ENCODE measurements at regions not wholly inside any gene's neighbourhood (a gene's known extent, or its start where the extent isn't known, plus 50 kb on each side); places are given as distances from the start of the nearest gene placed in this dataset.

- Histone ChIP-seq H3K36me3 (ENCODE audit: control insufficient read depth in 2 of 2, extremely low read depth in 1 of 2, insufficient read depth in 2 of 2, low read length in 2 of 2) (no peaks in the 10 kb centered on the region), H4K20me1 (replicated peaks; ENCODE audit: control insufficient read depth, extremely low read depth, insufficient read depth, low read length) (no peaks in the 10 kb centered on the region), H3K4me2 (ENCODE audit: insufficient read depth, low read length) (no peak overlapping the region), H3K27ac (ENCODE audit: insufficient read depth, low read depth, low read length) (no peak overlapping the region), H3K9me3 (replicated peaks; ENCODE audit: control insufficient read depth, insufficient read depth, low read length) (no peaks in the 10 kb centered on the region), H3K4me1 (ENCODE audit: control insufficient read depth, extremely low read depth, insufficient read depth, low read length) (no peaks in the 10 kb centered on the region), H2AFZ (ENCODE audit: low read depth, low read length) (no peak overlapping the region), H3K9me1 (replicated peaks; ENCODE audit: control insufficient read depth, extremely low read depth, insufficient read depth, low read length) (no peaks in the 10 kb centered on the region), H3K4me3 (replicated peaks in 1 of 3; ENCODE audit: insufficient read depth in 1 of 3, low read depth in 1 of 3, low read length in 3 of 3) (no peak overlapping the region), H3K79me2 (ENCODE audit: control insufficient read depth, insufficient read depth, low read length) (no peaks in the 10 kb centered on the region), H3K9ac (replicated peaks; ENCODE audit: extremely low read depth, insufficient read depth, low read length) (no peak overlapping the region), H3K27me3 (ENCODE audit: control insufficient read depth in 2 of 2, insufficient read depth in 2 of 2, low read length in 2 of 2) (peaks cover 8 to 11% of the 10 kb centered on the region in 2 experiments)
- TF ChIP-seq MYC (IDR thresholded peaks at IDR 0.05; ENCODE audit: low read depth, low read length): no peak
- no peak for TF ChIP-seq POLR2A (IDR thresholded peaks at IDR 0.05; ENCODE audit: low read depth, low read length)
- TF ChIP-seq, protein P1, sequence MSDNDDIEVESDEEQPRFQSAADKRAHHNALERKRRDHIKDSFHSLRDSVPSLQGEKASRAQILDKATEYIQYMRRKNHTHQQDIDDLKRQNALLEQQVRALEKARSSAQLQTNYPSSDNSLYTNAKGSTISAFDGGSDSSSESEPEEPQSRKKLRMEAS (IDR thresholded peaks at IDR 0.05; ENCODE audit: insufficient read depth, insufficient read length): no peak
- no peak for TF ChIP-seq POLR2AphosphoS5 (IDR thresholded peaks at IDR 0.05; ENCODE audit: insufficient read depth, low read depth, low read length)
- TF ChIP-seq EZH2 (IDR thresholded peaks at IDR 0.05; ENCODE audit: borderline replicate concordance, low read depth, low read length, severe bottlenecking): no peak
- TF ChIP-seq GATA2 (IDR thresholded peaks at IDR 0.05; ENCODE audit: insufficient read depth, insufficient read length, low read depth, low read length): no peak
- no peak for TF ChIP-seq JUN (IDR thresholded peaks at IDR 0.05; ENCODE audit: borderline replicate concordance, insufficient read depth, insufficient read length, low read depth)
- TF ChIP-seq CTCF (IDR thresholded peaks at IDR 0.05; ENCODE audit: extremely low read depth in 1 of 2, insufficient read depth in 1 of 2, low read depth in 1 of 2, low read length in 2 of 2): no peak
- no peak for TF ChIP-seq FOS (IDR thresholded peaks at IDR 0.05; ENCODE audit: borderline replicate concordance, insufficient read depth, low read length)
- dilution Hi-C loops (cut with MboI; ENCODE audit: extremely low pct_ligation_motif_present, low sequenced_read_pairs) (no loop called here), intact Hi-C loops (cut with micrococcal nuclease) (no loop called here)
- POLR2A ChIA-PET: no interaction called here
- CTCF ChIA-PET: interaction anchor here (2.1 kb wide), 1 partner anchor 51 kb away, joined by 7 read pairs; no protein-coding TSS in a partner anchor
- no TSS peak for BruUV-seq (replicated peaks)
- FAIRE-seq (no peak), DNase-seq (ENCODE audit: low read depth, low spot score) (no peak)
Observed at GRCh38 chr5:154571325-154572035, 93.5 kb upstream of the HAND1 start.

All from endothelial cell of umbilical vein (primary cell).